OCI-LY3 (cell line): ENCODE measurements at regions not wholly inside any gene's neighbourhood (a gene's known extent, or its start where the extent isn't known, plus 50 kb on each side); places are given as distances from the start of the nearest gene placed in this dataset.

Experiments
- CTCF ChIP-seq: fragments of 200-600, 300-600 bp; sonication (generic); IDR thresholded peaks from 2 replicates; pipeline ENCODE4 v1.5.1; 2014; ENCODE audit warnings: antibody characterized with exemption, low read length, low read depth
- EZH2phosphoT487 ChIP-seq: fragments of 200-600 bp; shearing (Covaris generic); IDR thresholded peaks from 2 replicates; pipeline ENCODE4 v1.6.1; 2018; ENCODE audit warnings: antibody characterized with exemption, mixed run types, low read depth

- TF ChIP-seq CTCF (no peak), EZH2phosphoT487 (no peak)
Measured at GRCh38 chr6:30409184-30409583, 64.2 kb downstream of the RPP21 start.
